Posterior cingulate gyrus (tissue), 11 donors: ENCODE measurements at regions not wholly inside any gene's neighbourhood (a gene's known extent, or its start where the extent isn't known, plus 50 kb on each side); places are given as distances from the start of the nearest gene placed in this dataset.

ENCODE experiments used
- DNase-seq, 10 donors: peaks; one replicate each; pipeline versions ENCODE4 v3.0.0 to v3.0.0-alpha.2; 2020 to 2021; ENCODE audit warnings: mixed read lengths in 3 of 10
- intact Hi-C: fragments of 100-400 bp; cut with DNase I; formaldehyde crosslinking; loops from one replicate; pipeline ENCODE4 v1.15.1; 2023

DNA sequence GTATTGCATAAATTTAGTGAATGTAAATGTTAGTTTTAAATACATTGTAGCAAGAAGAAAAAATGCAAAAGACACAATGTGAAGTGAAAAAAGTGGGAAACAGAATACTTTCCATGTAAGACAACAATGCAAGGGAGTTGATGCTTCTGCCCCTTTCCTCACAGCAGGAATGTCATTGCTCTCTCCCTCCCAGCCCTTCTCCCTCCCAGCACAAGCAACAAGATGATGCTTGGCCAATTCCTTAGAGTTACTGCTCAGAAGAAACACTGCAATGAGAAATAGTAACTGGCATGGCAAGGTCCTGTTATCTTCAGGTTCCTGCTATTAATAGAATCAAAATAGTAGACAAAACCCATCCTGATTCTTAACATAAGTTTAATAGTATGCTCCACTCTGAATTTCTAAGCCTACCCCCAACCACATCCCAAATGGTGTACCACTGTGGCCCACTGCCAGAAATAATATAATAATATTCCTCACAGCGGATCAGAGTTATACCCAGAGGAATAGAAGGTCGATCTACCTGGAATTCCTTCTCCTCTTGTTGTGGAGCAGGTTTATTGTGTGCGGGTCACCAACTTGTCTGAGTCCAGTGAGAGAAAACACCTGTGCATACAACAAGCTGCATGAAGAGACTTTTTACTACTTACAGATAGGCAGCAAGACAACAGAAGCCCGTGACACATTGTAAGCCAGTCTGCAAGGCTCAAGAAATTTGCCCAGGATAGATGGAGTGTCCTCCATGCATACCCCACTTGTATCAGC, 69.8 kb upstream of the SLC7A11 start:
- intact Hi-C loops: no loop called here
- DNase-seq: no peak

DNA sequence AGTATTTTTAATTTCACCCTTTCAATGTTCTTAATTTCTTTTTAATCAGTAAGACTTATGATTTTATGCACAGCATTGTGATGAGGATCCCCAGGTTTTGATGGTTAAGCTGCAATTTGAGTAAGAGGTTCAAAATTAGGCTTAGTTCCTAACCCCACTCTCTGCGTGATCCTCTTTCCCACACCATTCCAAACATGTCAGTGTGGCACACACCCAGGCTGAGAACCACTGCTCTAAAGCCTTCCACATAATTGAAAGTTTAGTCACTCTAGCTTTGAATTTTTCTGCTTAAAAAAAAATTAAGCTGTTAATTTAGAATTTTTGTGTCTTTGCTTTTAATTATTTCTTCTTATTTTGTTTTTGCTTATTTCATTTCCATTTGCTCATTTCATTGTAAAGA, 68.8 kb upstream of the SLC7A11 start:
- DNase-seq: no peak
- intact Hi-C loops: no loop called here

DNA sequence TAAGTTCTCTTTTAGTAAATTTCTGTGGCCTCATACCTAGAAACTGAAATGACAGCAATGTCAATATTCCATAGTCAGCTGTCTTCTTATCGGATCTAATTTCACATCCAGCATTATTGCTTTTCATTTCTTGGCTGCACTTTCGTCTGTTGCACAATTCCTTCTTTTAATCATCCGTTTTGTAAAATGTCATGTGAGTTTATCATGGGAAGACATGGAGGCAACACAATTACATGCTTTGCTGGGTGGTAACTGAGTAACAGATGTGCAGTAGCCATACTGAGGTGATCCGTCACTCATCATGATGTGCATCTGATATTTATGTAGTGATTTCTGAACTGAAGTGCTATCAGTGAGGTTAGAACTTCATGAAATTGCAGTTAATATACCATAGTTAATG, 68.3 kb upstream of the SLC7A11 start:
- no peak for DNase-seq
- intact Hi-C loops: no loop called here

DNA sequence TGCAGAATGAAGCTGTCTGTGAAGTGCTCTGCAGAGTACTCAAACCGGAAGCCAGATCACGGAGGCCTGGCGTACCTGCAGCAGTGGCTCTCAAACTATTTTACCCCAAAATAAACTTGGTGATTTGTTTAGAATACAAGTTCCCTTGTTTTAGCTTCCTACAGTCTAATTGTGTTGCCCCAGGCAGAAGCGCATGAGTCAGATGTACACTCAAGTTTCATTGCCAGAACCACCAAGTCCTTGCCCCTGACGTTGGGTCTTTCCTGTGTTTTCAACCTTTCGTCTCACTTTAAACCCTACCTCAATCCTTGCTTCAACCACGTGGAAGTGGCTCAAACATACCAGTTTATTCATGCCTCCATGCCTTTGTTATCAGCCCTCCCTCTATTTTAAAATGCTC, 66.2 kb upstream of the SLC7A11 start:
- no peak for DNase-seq
- intact Hi-C loops: no loop called here

DNA sequence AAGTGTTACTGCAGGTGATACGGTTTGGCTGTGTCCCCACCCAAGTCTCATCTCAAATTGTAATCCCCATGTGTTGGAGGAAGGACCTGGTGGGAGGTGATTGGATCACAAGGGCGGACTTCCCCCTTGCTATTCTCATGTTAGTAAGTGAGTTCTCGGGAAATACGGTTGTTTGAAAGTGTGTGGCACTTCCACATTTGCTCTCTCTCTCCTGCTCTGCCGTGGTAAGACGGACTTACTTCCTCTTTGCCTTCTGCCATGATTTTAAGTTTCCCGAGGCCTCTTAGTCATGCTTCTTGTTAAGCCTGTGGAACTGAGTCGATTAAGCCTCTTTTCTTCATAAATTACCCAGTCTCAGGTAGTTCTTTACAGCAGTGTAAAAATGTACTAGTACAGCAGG, 65.2 kb upstream of the SLC7A11 start:
- no peak for DNase-seq
- intact Hi-C loops: no loop called here

DNA sequence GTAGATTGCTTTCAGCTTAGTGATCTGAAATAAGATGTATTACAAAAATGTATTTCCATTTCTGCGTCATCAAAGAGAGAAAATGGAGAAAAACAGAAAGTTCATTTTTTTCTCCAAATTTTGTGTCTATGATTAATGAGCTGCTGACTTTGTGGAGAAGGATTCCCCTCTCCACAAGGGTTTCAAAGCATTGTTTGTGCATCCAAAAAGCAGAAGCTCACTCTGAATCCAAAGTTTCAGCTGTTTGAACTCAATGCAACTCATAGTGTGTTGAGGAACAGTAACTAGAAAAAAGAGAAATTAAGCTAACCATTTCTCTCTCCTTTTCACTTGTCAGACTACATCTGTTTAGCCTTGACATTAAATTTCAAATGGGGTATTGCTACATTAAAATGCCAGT, 62.9 kb upstream of the SLC7A11 start:
- intact Hi-C loops: no loop called here

DNA sequence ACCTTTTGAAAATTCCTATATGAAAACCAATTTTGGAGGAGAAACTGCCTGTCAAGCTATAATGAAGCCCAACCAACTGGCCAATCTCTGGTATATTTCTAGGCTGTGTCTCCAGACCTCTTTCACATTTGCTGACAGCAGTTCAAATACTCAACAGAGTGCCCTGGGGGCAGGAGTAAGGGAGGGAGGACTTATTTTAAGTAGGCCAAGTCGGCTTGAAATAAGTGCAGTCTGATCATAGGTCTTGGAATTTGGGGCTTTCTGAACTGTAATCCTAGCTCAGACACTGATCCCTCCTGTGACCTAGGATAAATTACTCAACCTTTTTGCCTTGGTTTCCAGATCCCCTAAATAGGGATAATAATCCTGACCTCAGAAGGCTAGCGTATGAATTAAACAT, 59.4 kb upstream of the SLC7A11 start:
- DNase-seq: no peak
- intact Hi-C loops: no loop called here

More for the DNA sequence above, 62.9 kb upstream of the SLC7A11 start:
- DNase-seq: no peak

DNA sequence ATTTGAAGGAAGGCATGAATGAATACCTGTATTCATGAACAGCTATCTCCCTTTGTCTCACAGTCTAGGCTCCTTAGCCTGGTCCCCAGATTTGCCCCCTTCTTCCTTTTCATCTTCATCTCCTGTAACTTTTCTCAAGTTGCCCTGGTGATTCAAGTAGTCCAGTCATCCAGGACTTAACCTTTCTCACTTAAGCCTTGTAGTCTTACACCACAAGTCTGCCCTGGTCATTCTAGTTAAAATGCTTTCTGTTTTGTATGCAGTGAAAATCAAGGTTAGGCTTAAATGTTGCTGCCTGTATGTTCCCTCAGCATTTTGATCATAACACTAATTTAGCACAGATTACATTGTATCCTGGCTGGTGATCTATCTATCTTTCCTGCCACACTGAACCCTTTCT, 58.5 kb upstream of the SLC7A11 start:
- intact Hi-C loops: no loop called here
- DNase-seq: no peak

DNA sequence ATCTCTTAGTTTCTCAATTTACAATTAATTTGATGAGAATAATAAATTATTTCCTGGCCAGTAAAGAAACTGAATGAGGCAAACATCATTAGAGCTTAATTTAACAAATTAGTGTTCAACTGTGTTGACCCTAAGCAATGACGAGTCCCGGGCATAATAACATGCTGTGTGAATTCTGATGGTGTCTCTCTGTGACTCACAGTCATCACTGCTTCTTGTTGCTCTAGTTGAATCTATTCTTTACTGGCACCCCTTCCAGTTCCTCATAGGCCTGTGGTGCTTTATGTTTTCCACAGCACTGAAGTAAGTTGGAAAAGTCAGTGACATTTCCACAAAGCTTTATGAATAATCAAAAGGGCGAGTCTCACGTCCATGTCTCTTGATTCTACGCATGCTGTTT, 57.7 kb upstream of the SLC7A11 start:
- no peak for DNase-seq
- intact Hi-C loops: no loop called here

DNA sequence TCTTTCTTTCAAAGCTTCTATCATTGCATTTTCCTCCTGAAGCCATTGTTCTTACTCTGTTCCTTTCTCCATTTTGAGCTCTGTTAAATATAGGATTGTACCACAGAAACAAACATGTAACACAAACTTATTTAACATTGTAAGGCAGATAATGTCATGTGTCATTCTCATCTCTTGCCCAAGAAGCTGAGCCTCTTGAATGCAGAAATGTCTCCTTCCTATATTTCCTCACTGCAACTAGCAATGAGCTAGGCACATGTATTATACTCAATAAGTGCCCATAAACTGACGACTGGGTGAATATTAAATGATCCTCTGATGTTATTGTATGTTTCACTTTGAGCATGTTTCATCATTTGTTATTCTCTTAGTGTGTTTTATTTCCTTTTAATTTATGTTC, 56.7 kb upstream of the SLC7A11 start:
- intact Hi-C loops: no loop called here

DNA sequence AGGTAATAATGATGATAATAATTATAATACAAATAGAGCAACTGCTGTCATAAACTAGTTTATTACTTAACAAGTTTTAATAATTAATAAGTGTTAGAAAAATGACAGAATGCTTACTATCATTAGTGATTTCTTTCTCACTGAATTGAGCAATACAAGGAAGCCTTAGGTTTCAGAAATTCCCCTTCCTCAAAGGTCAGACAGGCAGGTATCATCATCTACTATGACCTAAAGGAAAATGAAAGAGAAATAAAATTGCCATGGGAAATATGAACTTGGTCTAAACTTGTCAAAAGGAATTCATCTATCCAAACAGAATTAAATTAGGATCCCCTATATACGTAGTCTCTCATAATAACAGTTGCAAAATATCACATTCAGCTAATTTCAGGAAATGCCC, 56.3 kb upstream of the SLC7A11 start:
- intact Hi-C loops: no loop called here
- DNase-seq: no peak

More for the DNA sequence above, 56.7 kb upstream of the SLC7A11 start:
- DNase-seq: no peak

DNA sequence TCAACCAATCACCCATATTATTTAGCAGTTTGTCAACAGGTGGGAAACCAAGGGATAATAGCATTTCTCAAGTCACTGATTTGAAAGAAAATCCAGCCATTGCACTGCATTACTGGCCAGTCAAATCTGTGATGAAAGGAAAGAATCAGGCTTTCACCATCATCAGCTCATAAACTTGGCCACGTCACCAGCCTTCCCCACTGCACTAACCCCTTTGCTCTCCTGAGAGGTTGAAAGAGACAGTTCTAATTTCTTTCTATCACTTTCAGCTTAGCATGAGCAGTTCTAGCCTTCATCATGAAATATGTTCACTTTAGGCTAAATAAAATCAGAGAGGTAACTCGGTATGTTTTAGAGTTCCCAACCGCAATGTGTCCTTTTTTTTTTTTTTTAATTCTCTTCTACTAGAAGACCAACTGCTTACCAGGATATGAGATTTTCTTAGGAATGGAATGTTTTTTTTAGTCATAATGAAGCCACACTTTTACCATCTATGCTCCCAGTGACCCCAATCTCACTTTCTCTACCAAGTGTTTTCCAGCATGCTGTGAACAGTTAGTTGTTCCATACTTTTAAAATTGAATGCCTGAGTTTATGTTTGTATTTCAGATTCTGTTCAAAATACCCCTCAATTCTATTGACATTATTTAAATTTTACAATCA, 55.7 kb upstream of the SLC7A11 start:
- DNase-seq: no peak
- intact Hi-C loops: no loop called here

DNA sequence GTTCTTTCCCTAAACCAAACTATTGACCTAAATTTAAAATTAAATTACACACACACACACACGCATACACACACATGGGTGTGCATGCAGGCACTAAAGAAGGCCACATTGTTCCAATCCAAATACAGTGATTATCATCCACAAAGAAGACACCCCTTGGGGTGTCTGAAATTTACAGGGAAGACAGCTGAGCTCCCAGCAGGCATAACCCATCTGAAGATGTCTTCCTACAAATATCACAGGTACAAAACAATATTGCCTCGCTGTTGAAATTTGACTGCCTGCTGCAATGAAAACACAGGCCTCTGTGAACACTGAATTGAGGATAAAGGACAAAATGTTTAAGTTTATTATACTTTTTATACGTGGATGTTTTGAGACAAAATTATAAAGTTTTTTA, 50.2 kb upstream of the SLC7A11 start:
- no peak for DNase-seq
- intact Hi-C loops: no loop called here
